ENCODE measurements at regions not wholly inside any gene's neighbourhood (a gene's known extent, or its start where the extent isn't known, plus 50 kb on each side); places are given as distances from the start of the nearest gene placed in this dataset.

GRCh38 chr10:124333931-124334330, 84.8 kb downstream of the OAT start:
- Mint-ChIP-seq H3K36me3 (ENCODE audit: insufficient read depth, unreplicated experiment) (no peaks in the 10 kb centered on the region), H3K27ac (ENCODE audit: low read depth, unreplicated experiment) (no peak overlapping the region), H3K4me1 (ENCODE audit: insufficient read depth, unreplicated experiment) (peaks cover 10% of the 10 kb centered on the region), H3K9me3 (ENCODE audit: unreplicated experiment) (no peaks in the 10 kb centered on the region), H3K27me3 (ENCODE audit: insufficient read depth, unreplicated experiment) (no peaks in the 10 kb centered on the region), H3K4me3 (ENCODE audit: unreplicated experiment) (no peak overlapping the region)
- intact Hi-C loops (cut with micrococcal nuclease) = no loop called here
- CTCF ChIA-PET = no interaction called here
- BruUV-seq (replicated peaks) = no TSS peak
- POLR2A ChIA-PET = no interaction called here
- TF ChIP-seq CTCF (IDR thresholded peaks at IDR 0.05; ENCODE audit: unreplicated experiment) = no peak
- DNase-seq (ENCODE audit: unreplicated experiment) = no peak

- H3K36me3 Mint-ChIP-seq (ENCODE audit: insufficient read depth, unreplicated experiment) = no peaks in the 10 kb centered on the region
- intact Hi-C loops (cut with micrococcal nuclease) = no loop called here
- H3K27ac Mint-ChIP-seq (ENCODE audit: low read depth, unreplicated experiment) = peak overlapping the region; percentile 14
- ChIA-PET POLR2A (no interaction called here), CTCF (no interaction called here)
- H3K9me3 Mint-ChIP-seq (ENCODE audit: unreplicated experiment) = no peaks in the 10 kb centered on the region
- no peak for DNase-seq (ENCODE audit: unreplicated experiment)
- no TSS peak for BruUV-seq (replicated peaks)
- no peak overlapping the region for H3K4me3 Mint-ChIP-seq (ENCODE audit: unreplicated experiment)
- no peak for TF ChIP-seq CTCF (IDR thresholded peaks at IDR 0.05; ENCODE audit: unreplicated experiment)
- no peaks in the 10 kb centered on the region for H3K27me3 Mint-ChIP-seq (ENCODE audit: insufficient read depth, unreplicated experiment)
- H3K4me1 Mint-ChIP-seq (ENCODE audit: insufficient read depth, unreplicated experiment) = peaks cover 10% of the 10 kb centered on the region
These were observed 86.3 kb downstream of the OAT start for GRCh38 chr10:124332426-124332825.

GRCh38 chr10:124329941-124330340, 88.8 kb downstream of the OAT start:
- peaks cover 10% of the 10 kb centered on the region for H3K4me1 Mint-ChIP-seq (ENCODE audit: insufficient read depth, unreplicated experiment)
- BruUV-seq (replicated peaks) = no TSS peak
- DNase-seq (ENCODE audit: unreplicated experiment) = no peak
- H3K27me3 Mint-ChIP-seq (ENCODE audit: insufficient read depth, unreplicated experiment) = no peaks in the 10 kb centered on the region
- no peaks in the 10 kb centered on the region for H3K36me3 Mint-ChIP-seq (ENCODE audit: insufficient read depth, unreplicated experiment)
- H3K9me3 Mint-ChIP-seq (ENCODE audit: unreplicated experiment) = no peaks in the 10 kb centered on the region
- ChIA-PET POLR2A (interaction anchor here (1.0 kb wide), 1 partner anchor 19 kb away, joined by 3 read pairs; no protein-coding TSS in a partner anchor), CTCF (no interaction called here)
- TF ChIP-seq CTCF (IDR thresholded peaks at IDR 0.05; ENCODE audit: unreplicated experiment) = no peak
- no peak overlapping the region for H3K27ac Mint-ChIP-seq (ENCODE audit: low read depth, unreplicated experiment)
- H3K4me3 Mint-ChIP-seq (ENCODE audit: unreplicated experiment) = no peak overlapping the region
- intact Hi-C loops (cut with micrococcal nuclease) = no loop called here

- peaks cover 10% of the 10 kb centered on the region for H3K4me1 Mint-ChIP-seq (ENCODE audit: insufficient read depth, unreplicated experiment)
- no TSS peak for BruUV-seq (replicated peaks)
- H3K27ac Mint-ChIP-seq (ENCODE audit: low read depth, unreplicated experiment) = no peak overlapping the region
- no peak for TF ChIP-seq CTCF (IDR thresholded peaks at IDR 0.05; ENCODE audit: unreplicated experiment)
- H3K27me3 Mint-ChIP-seq (ENCODE audit: insufficient read depth, unreplicated experiment) = no peaks in the 10 kb centered on the region
- H3K4me3 Mint-ChIP-seq (ENCODE audit: unreplicated experiment) = no peak overlapping the region
- DNase-seq (ENCODE audit: unreplicated experiment) = no peak
- H3K36me3 Mint-ChIP-seq (ENCODE audit: insufficient read depth, unreplicated experiment) = no peaks in the 10 kb centered on the region
- ChIA-PET CTCF (no interaction called here), POLR2A (interaction anchor here (1.0 kb wide), 1 partner anchor 20 kb away, joined by 3 read pairs; no protein-coding TSS in a partner anchor)
- intact Hi-C loops (cut with micrococcal nuclease) = no loop called here
- H3K9me3 Mint-ChIP-seq (ENCODE audit: unreplicated experiment) = no peaks in the 10 kb centered on the region
These were observed 89.4 kb downstream of the OAT start for GRCh38 chr10:124329362-124329761.

Measured in MCF 10A (cell line).